CD4-positive, alpha-beta T cell treated with Interleukin-17A for 1 hour (primary cell): ENCODE measurements at regions not wholly inside any gene's neighbourhood (a gene's known extent, or its start where the extent isn't known, plus 50 kb on each side); places are given as distances from the start of the nearest gene placed in this dataset.
"Not testable (repeated sequence)": the region's sequence is repeated elsewhere in the genome, so short reads cannot be mapped to it uniquely, and the experiment has no call there.

ENCODE experiments used
- DNase-seq: peaks from one replicate; pipeline ENCODE4 v3.0.0-alpha.2; 2020

DNA sequence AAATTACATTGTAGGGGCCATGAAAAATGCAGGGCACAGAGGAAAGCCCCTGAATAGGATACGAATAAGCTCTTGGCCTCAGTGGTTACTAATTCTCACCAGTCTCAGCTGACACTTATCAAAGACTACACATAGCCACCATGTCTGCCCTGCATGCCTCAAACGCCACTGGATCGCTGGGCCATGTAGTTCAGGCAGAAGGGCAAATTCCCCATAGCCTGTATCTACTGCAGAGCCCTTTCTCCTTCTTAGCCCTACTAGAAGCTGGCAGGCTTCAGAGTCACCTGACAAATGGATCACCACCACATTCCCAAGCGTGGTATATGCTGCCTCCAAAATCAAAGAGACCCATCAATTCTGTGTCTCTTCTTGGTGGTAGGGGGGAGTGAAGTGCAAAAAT lies 177.4 kb downstream of the MINAR1 start:
- no peak for DNase-seq

DNA sequence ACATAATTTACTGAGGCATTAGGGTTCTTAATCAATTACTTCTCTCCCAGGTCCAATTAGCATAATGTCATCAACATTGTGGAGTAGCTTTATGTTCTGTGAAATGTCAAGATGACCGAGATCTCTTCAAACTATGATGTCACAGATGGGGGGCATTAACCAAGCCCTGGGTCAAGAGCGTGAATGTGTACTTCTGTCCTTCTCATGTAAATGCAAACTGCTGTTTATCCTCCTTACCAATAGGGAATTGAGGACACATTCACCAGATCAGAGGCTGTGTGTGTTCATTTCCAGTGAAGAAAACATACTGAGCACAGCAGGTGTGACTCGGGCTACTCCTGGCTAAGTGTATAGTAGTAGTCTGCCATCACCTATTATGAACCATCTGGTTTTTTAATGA lies 177.9 kb downstream of the MINAR1 start:
- no peak for DNase-seq

DNA sequence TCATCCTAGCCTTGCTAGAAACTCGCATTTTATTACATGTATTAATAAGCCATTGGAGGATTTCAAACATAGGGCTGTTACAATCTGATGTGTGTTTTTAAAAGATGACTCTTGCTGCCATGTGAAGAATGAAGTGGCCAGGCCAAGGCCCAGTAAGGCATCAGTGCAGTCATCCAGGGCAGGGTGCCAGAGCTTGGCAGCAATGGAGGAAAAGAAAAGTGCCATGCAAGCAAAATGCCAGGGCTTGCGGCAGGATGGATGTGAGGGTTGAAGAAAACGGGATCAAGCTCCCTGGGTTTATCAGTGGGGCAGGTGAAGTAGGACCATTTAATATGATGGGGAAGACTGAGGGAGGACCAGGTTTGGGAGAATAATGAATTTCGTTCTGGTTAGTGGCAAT lies 183.6 kb downstream of the MINAR1 start:
- DNase-seq = no peak

DNA sequence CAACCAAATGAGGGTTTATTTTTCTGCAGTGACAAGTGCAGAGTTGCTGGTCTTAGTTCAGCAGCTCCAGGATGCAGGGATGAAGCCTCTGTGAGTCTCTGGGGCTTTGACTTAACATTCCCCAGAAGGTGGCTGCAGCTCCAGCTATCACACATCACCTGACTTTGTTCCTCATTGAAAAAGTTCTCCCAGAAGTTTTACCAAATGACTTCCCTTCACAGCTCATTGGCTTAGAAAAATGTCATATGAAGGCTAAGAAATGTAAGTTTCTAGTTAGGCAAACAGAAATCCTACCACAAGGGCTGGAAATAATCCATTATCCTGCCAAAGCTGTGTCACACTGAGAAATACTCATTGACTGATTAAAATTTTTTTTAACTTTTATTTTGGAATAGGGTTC lies 184.9 kb downstream of the MINAR1 start:
- no peak for DNase-seq

GRCh38 chr15:79620112-79620857 lies 188.1 kb downstream of the MINAR1 start:
- no peak for DNase-seq

DNA sequence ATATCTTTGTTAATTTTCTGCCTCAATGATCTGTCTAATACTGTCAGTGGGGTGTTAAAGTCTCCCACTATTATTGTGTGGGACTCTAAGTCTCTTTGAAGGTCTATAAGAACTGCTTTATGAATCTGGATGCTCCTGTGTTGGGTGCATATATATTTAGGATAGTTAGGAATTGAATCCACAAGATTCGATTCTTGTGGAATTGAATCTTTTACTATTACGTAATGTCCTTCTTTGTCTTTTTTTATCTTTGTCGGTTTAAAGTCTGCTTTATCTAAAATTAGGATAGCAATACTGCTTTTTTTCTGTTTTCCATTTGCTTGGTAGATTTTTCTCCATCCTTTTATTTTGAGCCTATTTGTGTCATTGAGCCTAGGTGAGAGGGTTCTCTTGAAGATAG lies 189.7 kb downstream of the MINAR1 start:
- DNase-seq = not testable (repeated sequence)

DNA sequence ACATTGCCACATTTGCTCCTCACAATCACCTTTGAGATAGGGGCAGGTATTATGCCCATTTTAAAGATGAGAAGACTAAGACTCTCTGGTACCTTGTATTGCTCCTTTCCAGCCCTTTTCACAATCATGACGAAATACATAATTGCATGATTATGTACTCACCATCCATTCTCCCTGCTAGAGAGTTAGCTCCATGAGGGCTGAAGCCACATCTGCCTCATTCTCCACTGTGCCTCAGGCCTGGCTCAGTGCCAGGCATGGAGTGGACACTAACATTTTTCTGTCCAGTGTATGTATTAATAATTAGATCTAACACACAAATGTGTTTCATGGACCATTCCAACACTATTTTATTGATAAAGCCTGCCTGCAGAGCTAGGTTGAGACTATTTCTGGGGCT lies 191.4 kb downstream of the MINAR1 start:
- no peak for DNase-seq

DNA sequence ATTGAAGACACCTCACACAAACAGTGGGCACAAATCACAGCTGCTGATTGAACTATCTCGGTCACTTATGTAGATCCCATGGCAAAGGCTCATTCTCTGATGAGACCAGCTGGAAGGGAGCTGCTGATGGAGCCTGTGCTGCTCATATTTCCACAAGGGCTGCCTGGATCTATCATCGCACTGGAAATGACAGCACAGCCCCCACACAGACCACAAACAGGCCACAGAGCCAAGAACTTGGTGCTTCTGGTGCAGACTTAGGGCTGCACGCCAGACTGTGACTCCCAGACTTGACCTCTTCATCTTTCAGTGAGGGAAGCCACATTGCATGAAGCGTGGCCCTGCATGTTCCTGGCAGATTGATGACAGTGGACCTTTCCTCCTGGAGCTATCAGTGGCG lies 197.6 kb downstream of the MINAR1 start:
- no peak for DNase-seq

- DNase-seq = no peak
These were observed 200.3 kb downstream of the MINAR1 start for GRCh38 chr15:79632457-79632856.

- no peak for DNase-seq
These were observed 203.1 kb downstream of the MINAR1 start for GRCh38 chr15:79635149-79635771.

DNA sequence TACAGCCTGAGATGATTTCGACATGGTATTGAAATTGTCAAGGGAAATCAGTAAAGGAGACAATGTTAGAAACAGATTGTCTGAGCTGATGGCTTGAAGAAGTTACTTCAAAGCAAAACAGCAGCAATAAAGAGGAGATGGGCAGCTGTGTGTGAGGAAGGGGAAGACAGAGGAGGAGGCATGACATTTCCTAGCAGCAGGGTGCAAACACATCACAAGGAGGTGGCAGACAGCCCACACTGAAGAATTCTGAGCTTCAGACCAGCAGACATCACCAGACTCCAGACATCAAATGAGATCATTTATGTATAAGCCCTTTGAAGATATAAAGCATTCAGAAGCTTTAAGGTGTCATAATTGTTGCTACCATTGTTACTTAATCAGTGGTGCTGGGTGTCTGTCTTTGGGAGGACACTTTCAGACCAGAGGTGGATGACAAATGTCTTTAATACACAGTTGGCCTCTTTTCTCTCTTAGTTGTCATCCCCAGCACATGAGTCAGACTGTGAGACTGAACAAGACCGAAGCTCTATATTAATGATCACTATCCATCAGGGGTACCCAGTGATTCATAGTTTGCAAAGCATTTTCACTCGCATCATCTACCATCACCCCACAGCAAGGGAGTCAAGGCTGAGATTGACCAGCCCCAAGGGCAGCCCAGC lies 203.9 kb downstream of the MINAR1 start:
- DNase-seq = no peak

GRCh38 chr15:79640206-79640605 lies 208.1 kb downstream of the MINAR1 start:
- no peak for DNase-seq

- no peak for DNase-seq
These were observed 209.7 kb downstream of the MINAR1 start for GRCh38 chr15:79641841-79642240.

DNA sequence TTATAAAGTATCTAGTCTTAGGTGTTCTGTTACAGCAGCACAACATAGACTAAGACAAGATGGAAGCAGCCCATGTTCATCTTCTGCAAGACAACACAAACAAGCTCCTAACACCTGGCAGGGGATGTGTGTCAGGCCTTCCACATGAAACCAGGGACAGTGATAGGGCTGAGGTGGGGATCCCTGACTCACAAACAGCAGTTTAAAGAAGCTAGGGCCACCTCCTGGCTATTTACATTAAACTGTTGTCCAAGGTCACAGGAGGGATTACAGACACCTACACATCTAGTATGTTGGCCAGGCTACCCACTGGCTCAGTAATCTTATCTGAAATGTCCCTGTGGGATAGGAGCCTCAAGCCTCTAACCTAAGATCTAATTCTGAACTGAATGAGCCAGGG lies 211.3 kb downstream of the MINAR1 start:
- DNase-seq = no peak

GRCh38 chr15:79644091-79644490 lies 212.0 kb downstream of the MINAR1 start:
- DNase-seq = no peak

DNA sequence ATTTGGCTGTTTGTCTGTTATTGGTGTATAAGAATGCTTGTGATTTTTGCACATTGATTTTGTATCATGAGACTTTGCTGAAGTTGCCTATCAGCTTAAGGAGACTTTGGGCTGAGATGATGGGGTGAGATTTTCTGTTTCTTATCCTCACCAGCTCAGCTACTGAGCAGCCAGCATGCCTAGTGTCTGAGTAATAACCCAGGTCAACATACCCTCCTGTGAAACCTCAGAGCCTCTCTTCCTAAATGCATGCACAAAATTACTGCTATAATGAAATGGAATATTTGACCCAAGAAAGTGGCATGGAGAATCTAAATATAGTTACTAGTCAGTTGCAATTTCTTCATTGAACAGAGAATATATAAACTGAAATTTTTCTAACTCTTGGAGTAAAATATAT lies 220.8 kb downstream of the MINAR1 start:
- not testable (repeated sequence) for DNase-seq

DNA sequence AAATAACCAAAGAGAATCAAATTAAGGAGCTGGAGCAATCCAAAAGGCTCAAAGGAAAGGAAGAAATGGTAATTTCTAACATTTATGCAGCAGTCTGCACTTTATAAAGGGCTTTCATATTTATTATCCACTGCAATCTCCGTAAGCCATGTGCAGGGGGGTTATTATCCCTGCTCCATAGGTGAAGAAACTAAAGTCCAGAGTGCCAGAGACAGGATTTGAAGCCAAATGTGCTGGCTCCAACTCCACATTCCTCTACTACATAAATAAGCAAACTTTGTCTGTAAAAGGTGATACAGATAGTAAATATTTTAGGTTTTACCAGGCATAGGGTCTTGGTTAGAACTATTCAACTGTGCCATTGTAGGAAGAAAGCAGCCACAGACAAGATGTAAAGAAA lies 221.4 kb downstream of the MINAR1 start:
- DNase-seq = no peak

GRCh38 chr15:79656151-79657000 lies 224.2 kb downstream of the MINAR1 start:
- no peak for DNase-seq

DNA sequence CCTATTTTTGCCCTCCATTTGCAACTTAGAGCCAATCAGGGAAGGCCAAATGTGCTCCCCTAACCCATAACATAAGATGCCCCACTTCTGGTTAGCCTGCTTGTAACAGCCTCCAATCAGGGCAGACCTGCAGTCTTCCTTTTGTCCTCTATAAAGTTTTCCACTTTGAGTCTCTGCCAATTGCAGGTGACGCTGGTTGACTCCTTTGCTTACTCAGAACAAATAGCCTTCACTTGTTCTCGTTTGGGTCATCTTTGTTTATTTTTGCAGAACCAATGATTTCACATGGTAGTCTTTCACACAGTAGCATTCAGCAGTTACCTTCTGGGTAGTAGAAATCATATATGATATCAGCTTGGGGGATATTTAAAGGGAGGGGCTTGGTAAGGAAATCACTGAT lies 225.6 kb downstream of the MINAR1 start:
- no peak for DNase-seq

- DNase-seq = no peak
These were observed 227.6 kb downstream of the MINAR1 start for GRCh38 chr15:79659691-79660090.

GRCh38 chr15:79661411-79661810 lies 229.3 kb downstream of the MINAR1 start:
- no peak for DNase-seq

- no peak for DNase-seq
These were observed 223.2 kb downstream of the MTHFS start for GRCh38 chr15:79673416-79674123.

DNA sequence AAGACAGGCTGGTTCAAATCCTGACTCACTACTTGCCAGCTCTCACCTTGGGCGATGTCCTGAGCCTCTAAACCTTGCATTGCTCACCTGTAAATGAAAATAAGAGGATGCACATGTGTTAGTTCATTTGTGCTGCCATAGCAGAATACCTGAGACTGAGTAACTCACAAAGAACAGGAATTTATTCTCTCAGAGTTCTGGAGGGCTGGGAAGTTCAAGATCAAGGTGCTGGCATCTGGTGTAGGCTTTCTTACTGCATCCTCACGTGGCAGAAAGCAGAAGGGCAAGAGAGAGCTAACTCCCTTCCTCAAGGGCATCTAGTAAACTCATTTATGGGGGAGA lies 222.7 kb downstream of the MTHFS start:
- DNase-seq = no peak
